ENCODE measurements at regions not wholly inside any gene's neighbourhood (a gene's known extent, or its start where the extent isn't known, plus 50 kb on each side); places are given as distances from the start of the nearest gene placed in this dataset.

GRCh38 chr10:70970830-70971229, 82.5 kb upstream of the PCBD1 start:
- no peak overlapping the region for H3K4me3 ChIP-seq
- no peak for ATAC-seq (ENCODE audit: low FRiP score in 2 of 2)
- H3K36me3 ChIP-seq, result no peaks in the 10 kb centered on the region
- H3K4me1 ChIP-seq, result no peaks in the 10 kb centered on the region
- WGBS, 2 donors, result 65 to 67% methylated on average over 5 of the region's 5 CpGs
- peaks cover 0 to 10% (median 4%) of the 10 kb centered on the region in 4 donors for H3K9me3 ChIP-seq
- DNase-seq, result no peak
- H3K27ac ChIP-seq, result no peak overlapping the region
- H3K27me3 ChIP-seq, result no peaks in the 10 kb centered on the region
- no peak for TF ChIP-seq POLR2A (IDR thresholded peaks at IDR 0.05)
- TF ChIP-seq POLR2AphosphoS5 (IDR thresholded peaks at IDR 0.05), result no peak
- TF ChIP-seq CTCF (IDR thresholded peaks at IDR 0.05), result no peak
- no peak for TF ChIP-seq EP300 (IDR thresholded peaks at IDR 0.05)

GRCh38 chr10:70973275-70973674, 84.9 kb upstream of the PCBD1 start:
- Histone ChIP-seq H3K27me3 (no peaks in the 10 kb centered on the region), H3K4me1 (no peaks in the 10 kb centered on the region), H3K4me3 (no peak overlapping the region), H3K36me3 (no peaks in the 10 kb centered on the region), H3K9me3 (peaks cover 0 to 10% (median 4%) of the 10 kb centered on the region in 4 donors), H3K27ac (no peak overlapping the region)
- TF ChIP-seq POLR2A (IDR thresholded peaks at IDR 0.05), result no peak
- no peak for TF ChIP-seq EP300 (IDR thresholded peaks at IDR 0.05)
- no peak for TF ChIP-seq POLR2AphosphoS5 (IDR thresholded peaks at IDR 0.05)
- no peak for TF ChIP-seq CTCF (IDR thresholded peaks at IDR 0.05)
- no peak for ATAC-seq (ENCODE audit: low FRiP score in 2 of 2)
- DNase-seq, result no peak

GRCh38 chr10:70974351-70974901, 86.1 kb upstream of the PCBD1 start:
- ATAC-seq (ENCODE audit: low FRiP score in 2 of 2) (no peak), DNase-seq (no peak)
- Histone ChIP-seq H3K4me1 (no peaks in the 10 kb centered on the region), H3K9me3 (peaks cover 0 to 10% (median 4%) of the 10 kb centered on the region in 4 donors), H3K27ac (no peak overlapping the region), H3K4me3 (no peak overlapping the region), H3K36me3 (no peaks in the 10 kb centered on the region), H3K27me3 (no peaks in the 10 kb centered on the region)
- TF ChIP-seq POLR2A (IDR thresholded peaks at IDR 0.05), result no peak
- TF ChIP-seq POLR2AphosphoS5 (IDR thresholded peaks at IDR 0.05), result no peak
- TF ChIP-seq EP300 (IDR thresholded peaks at IDR 0.05), result no peak
- no peak for TF ChIP-seq CTCF (IDR thresholded peaks at IDR 0.05)
- WGBS, 2 donors, result 51% methylated on average over 5 of the region's 5 CpGs

- Histone ChIP-seq H3K36me3 (no peaks in the 10 kb centered on the region), H3K27me3 (no peaks in the 10 kb centered on the region), H3K4me3 (no peak overlapping the region), H3K4me1 (no peaks in the 10 kb centered on the region), H3K27ac (no peak overlapping the region), H3K9me3 (peaks cover 0 to 10% (median 4%) of the 10 kb centered on the region in 4 donors)
- ATAC-seq (ENCODE audit: low FRiP score in 2 of 2) (no peak), DNase-seq (no peak)
- TF ChIP-seq CTCF (IDR thresholded peaks at IDR 0.05) (no peak), EP300 (IDR thresholded peaks at IDR 0.05) (no peak), POLR2A (IDR thresholded peaks at IDR 0.05) (no peak), POLR2AphosphoS5 (IDR thresholded peaks at IDR 0.05) (no peak)
- WGBS, 2 donors, result 73 to 74% methylated on average over 7 of the region's 7 CpGs
Observed at GRCh38 chr10:70974920-70975319, 86.6 kb upstream of the PCBD1 start.

- TF ChIP-seq EP300 (IDR thresholded peaks at IDR 0.05) (no peak), POLR2A (IDR thresholded peaks at IDR 0.05) (no peak), POLR2AphosphoS5 (IDR thresholded peaks at IDR 0.05) (no peak), CTCF (IDR thresholded peaks at IDR 0.05) (no peak)
- WGBS, 2 donors, result 76 to 81% methylated on average over 6 of the region's 6 CpGs
- ATAC-seq (ENCODE audit: low FRiP score in 2 of 2) (no peak), DNase-seq (no peak)
- no peak overlapping the region for H3K4me3 ChIP-seq
- H3K27me3 ChIP-seq, result no peaks in the 10 kb centered on the region
- peaks cover 0 to 10% (median 4%) of the 10 kb centered on the region in 4 donors for H3K9me3 ChIP-seq
- no peaks in the 10 kb centered on the region for H3K4me1 ChIP-seq
- H3K27ac ChIP-seq, result no peak overlapping the region
- no peaks in the 10 kb centered on the region for H3K36me3 ChIP-seq
Observed at GRCh38 chr10:70976063-70976695, 87.8 kb upstream of the PCBD1 start.

All from upper lobe of left lung (tissue), 6 donors.